Hematopoietic multipotent progenitor cell treated with erythropoietin and hydrocortisone succinate and interleukin-3 and kit ligand, for 4 days (in vitro differentiated cells): ENCODE measurements at regions not wholly inside any gene's neighbourhood (a gene's known extent, or its start where the extent isn't known, plus 50 kb on each side); places are given as distances from the start of the nearest gene placed in this dataset.
"Not testable (repeated sequence)": the region's sequence is repeated elsewhere in the genome, so short reads cannot be mapped to it uniquely, and the experiment has no call there.

Source experiments
- DNase-seq: peaks from one replicate; pipeline ENCODE4 v3.0.0-alpha.2; 2015

DNA sequence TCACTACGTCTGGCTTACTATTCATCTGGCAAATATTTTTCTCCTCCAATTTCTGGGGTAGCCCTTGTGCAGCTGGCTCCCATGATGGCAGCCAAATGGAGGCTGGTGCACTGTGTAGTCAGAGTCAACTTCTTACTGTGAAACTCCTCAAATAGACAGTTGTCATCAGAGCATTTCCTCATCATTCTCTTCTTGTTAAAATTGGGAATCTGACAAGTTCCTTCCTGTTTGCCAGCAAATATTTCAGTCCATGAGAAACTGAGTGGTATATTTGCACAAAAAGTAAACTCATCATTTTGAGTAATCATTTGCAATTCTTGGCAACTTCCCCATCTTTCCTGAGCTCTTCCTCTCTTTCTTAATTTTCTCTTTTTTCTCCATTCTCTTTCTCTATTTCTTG lies 394.9 kb upstream of the RGS17 start:
- DNase-seq, result no peak

DNA sequence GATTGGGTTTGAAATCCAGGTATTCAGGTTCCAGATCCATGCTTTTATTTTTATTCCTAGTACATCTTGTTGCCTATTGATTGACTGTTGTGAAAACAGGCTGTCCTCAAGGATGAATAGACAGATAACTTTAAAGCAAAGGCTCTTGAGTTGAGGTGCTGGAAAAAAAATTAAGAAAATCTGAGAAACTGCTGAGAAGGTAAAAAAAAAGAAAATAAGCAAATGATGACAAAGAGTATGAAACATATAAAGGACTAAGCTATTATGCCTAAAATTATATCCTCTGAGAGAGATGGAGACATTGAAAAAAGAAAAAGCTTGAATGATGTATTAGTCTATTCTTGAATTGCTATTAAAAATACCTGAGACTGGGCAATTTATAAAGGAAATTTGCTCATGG lies 392.3 kb upstream of the RGS17 start:
- no peak for DNase-seq

DNA sequence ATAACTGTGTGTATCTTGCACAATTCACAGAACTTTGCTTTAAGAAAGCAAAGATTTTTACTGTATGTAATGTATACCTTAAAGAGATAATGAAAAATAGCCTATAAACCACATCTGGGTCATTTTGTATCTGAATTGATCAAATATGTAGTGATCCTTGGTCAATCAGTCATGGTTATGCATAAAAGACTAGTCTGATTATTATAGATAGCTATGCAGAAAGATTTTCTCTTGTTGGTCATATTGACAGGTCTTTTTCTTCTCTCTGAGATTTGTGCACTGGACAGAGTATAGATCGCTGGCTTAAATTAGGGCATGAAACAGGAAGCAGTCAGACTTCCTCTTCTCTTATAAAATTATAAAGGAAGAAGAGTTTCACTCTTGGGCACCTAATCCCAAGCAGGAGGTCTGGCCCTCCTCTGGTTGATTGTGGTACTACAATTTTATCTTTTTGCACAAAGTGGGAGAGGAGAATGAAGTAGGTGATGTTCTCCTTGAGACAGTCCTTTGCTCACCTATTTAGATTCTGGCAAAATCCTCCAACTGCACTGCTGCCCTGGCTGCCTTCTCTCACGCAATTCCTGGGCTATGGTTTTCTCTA lies 380.9 kb upstream of the RGS17 start:
- peak; percentile 63 for DNase-seq

- peak; percentile 30 for DNase-seq
Measured at GRCh38 chr6:153503810-153504209, 372.7 kb upstream of the RGS17 start.

- no peak for DNase-seq
Measured at GRCh38 chr6:153493501-153493900, 362.4 kb upstream of the RGS17 start.

DNA sequence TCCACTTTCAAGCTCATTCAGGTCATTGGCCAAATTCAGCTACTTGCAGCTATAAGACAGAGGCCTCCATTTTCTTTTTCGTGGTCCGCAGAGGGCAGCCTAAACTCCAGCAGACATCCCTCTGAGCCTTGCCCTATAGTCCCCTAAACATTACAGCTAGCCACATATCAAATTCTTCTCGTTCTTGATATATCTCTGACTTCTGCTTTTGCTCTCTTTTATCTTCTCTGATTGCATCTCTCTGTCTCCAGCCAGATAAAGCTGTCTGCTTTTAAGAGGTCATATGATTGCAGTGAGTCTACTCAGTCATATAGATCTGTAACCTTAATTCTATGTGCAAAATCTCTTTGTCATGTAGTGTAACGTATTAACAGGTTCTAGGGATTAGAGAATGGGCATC lies 358.4 kb upstream of the RGS17 start:
- DNase-seq, result peak; percentile 7

DNA sequence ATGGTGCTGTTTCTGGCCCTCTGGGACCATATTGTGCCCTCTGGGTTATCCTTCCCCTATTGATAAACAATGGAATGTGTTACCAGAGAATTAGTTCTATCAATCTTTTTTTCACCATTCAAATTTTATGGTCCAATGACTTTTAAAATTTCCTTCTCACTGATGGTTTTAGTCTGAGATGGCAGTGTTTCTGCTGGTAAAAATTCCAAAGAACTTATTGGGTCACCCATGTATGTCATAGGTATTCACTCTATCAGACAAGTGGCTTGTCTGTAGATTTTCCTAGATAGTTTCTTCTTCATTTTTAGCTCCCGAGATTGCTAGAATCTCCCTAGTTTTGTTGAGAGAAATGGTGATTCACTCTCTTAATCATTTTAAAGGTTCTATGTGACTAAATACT lies 357.2 kb upstream of the RGS17 start:
- no peak for DNase-seq

DNA sequence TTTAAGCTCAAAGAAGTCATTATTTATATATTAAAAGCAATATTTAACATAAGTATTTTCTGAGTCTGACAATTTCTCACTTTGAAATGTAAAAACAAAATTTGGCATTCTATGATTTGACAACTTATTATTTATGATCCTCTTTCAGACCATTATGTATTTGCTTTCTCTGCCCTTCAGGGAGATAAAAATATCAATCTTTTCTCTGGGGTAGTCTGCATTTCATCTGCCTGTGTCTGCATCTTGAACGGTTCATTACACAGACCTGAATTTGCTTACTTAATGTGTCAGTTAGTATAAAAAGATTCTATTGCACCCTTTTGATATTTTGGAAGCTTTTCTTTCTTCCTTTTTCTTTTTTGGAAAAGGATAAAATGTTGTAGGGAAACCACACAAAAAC lies 354.0 kb upstream of the RGS17 start:
- DNase-seq, result no peak

DNA sequence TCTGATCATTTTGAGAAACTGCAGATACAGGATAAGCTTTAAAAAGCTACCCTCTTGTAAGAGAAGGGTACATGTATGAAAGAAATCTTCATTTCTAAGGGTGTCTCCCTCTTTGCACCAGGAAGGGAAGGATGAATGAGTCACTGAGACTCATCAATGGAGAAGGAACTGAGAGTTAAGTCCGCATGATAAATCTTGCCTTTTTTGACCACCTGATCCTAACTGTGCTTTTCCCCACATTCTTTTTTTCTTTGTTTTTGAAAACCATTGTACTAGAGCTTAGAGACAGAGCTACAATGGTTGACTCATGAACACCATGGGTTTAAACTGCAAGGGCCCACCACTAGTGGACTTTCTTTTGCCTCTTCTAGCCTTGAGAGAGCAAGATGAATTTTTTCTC lies 353.0 kb upstream of the RGS17 start:
- no peak for DNase-seq

DNA sequence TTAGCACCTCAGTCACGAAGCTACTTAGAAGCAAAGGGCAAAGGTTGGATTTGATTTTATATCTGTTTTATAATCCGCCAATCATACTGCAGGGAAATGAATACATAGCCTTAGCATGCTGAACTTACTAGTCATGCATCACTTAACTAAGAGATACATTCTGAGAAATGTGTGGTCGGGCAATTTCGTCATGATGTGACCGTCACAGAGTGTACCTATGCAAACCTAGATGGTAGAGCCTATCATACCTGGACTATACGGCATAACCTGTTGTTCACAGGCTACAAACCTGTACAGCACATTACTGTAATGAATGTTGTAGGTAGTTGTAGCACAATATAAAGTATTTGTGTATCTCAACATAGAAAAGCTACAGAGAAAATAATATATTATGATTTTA lies 345.2 kb upstream of the RGS17 start:
- no peak for DNase-seq

DNA sequence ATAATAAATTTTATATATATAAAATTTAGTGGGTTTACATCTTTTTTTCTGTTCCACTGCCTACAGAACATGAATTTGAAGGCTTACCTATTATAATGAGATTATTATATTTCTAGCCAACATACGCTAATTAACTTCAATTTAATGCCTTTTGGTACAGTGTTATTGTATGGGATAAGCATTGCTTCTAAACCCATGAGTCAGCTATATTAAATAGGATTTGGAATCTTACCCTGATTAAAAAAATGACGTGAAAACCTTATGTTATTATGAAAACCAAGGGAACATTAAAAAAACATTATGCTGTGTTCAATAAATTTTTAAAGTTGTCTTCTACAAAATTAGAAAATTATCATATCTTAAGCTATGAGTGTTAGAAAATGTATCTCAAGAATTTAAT lies 334.0 kb upstream of the RGS17 start:
- DNase-seq, result no peak

DNA sequence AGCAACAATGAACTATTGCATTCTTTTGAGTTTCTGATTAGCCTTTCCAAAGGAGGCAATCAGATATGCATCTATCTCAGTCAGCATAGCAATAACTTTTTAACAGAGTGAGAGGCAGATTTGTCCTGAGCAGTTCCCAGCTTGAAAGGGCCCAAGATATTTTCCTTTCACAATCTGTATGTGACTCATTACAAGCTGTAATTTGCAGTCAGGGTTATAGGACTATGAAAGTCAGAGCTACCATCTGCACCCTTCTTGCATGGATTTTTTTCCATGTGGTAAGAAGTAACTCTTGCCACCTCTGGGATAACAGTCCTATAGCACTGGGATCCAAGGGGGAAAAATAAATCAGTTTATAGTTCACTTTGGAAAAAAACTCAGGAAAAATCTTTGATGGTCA lies 318.2 kb upstream of the RGS17 start:
- DNase-seq, result no peak

- not testable (repeated sequence) for DNase-seq
Measured at GRCh38 chr6:153442749-153443148, 311.7 kb upstream of the RGS17 start.

DNA sequence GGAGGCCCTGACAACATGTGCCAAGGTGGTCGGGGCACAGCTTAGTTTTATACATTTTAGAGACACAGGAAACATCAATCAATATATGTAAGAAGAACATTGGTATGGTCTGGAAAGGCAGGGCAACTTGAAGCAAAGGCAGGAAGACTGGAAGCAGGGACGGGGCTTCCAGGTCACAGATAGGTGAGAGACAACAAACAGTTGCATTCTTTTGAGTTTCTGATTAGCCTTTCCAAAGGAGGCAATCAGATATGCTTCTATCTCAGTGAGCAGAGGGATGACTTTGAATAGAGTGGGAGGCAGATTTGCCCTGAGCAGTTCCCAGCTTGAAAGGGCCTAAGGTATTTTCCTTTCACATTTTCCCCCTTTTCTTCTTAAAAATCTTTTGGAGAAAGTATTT lies 311.0 kb upstream of the RGS17 start:
- DNase-seq, result no peak

DNA sequence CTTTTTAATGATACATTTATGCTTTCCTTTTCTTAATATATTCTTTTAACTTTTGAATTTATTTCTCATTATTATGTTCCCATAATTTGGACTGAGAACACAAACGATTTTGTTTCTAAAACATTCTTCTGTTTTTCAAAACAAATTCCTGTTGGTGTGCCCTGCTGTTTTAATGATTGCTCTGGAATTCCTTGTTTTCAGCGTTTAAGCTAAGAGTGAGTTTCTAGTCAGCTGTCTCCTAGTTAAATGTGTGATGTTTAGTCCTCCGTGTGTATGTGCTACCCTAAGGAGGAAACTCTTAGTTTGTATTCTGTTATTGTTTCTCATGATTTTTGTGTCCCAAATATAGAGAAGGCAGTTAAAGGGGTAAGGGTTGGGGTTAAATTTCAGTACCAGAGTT lies 306.1 kb upstream of the RGS17 start:
- DNase-seq, result no peak

- DNase-seq, result no peak
Measured at GRCh38 chr6:153436351-153436750, 305.3 kb upstream of the RGS17 start.

DNA sequence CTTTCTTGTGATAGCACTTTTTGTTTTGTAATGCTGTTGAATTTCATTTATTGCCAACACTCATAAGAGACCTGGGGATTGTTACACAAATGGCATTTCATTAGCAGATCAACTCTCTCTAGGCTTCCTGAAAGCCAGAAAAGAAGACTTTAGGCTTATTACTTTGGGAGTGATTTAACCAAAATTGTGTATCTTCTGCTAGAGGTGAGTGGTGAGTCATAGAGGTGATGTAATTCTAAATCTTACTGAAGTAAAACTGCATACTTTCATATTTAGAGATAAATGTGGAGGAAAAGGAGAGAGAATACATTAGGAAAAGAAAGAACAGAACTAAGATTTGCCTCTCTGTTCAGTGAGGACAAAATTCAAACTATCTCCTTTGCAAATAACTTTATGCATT lies 304.7 kb upstream of the RGS17 start:
- DNase-seq, result no peak

DNA sequence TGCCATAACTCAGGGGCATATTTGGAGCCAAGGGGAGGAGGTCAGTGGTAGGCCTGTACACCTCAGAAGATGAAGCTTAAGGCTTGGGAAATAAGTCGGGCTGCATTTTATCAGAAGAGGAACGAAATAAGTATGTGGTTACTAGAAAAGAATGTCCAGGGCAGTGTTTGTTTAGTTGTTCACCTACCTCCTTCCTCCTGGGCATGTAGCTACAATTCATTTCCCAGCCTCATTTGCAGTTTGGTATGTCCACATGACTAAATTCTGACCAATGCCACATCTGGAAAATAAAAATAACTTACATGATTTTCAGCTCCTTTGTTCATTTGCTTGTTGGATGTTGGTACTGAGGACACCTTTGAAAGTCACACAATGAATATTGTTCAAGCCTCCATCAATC lies 294.5 kb upstream of the RGS17 start:
- DNase-seq, result no peak

DNA sequence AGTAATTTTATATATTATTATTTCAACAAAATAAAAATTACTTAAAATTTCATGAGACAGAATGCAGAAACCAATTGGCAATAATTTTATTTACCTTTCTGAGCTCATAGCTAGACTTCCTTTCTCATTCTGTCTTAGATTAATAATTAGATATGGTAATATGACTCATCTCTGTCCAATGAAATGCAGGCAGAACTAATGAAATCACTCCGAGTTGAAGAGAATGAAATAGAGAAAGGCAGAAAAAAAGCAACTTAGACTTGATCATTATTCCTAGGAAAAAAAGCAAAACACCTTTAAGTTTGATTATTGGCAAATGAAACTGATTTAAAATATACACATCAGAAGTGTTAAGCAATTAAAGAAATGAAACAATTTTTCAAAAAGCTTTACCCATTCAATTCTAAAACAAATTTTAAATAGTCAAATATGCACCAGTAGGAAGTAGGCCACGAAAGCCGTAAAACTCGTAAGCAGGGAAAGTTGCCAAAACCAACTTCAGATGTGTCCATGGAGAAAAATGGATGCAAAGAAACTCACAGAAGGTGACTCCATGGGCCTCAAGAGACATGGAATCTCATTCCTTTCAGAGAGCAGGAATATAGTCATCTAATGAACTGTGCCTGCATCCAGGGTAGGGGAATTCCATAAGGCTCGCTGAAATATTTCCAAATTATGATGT lies 293.8 kb upstream of the RGS17 start:
- no peak for DNase-seq

GRCh38 chr6:153412519-153412918 lies 281.4 kb upstream of the RGS17 start:
- no peak for DNase-seq

DNA sequence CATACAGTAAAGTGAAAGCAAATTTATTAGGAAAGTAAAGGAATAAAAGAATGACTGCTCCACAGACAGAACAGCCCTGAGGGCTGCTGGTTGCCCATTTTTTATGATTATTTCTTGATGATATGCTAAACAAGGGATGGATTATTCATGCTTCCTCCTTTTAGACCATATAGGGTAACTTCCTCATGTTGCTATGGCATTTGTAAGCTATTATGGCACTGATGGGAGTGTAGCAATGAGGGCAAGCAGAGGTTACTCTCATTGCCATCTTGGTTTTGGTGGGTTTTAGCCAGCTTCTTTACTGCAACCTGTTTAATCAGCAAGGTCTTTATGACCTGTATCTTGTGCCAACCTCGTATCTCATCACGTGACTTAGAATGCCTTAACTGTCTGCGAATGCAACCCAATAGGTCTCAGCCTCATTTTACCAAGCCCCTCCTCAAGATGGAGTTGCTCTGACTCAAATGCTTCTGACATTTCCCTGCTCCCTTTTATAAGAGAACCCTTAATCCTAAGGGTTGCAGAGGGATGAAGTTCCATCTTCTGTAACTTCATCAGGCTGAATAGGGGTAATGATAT lies 280.1 kb upstream of the RGS17 start:
- no peak for DNase-seq

DNA sequence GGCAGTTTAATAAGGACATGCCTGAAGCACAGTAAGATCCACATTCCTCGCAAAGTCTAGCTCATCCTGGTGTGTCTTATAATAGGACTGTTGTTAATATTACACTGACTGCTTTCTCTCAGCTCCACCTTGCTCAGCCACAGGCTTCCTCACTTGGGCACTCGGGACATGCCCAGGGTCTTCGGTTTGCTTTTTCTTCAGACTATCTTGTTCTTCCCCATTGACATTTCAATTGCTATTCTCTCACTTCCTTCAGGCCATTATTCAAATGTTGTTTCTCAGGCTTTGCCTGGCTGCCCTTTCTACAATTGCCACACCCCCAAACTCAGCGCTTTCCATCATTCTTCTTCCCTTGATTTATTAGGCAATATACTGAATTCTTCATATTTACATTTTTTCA lies 274.8 kb upstream of the RGS17 start:
- no peak for DNase-seq

DNA sequence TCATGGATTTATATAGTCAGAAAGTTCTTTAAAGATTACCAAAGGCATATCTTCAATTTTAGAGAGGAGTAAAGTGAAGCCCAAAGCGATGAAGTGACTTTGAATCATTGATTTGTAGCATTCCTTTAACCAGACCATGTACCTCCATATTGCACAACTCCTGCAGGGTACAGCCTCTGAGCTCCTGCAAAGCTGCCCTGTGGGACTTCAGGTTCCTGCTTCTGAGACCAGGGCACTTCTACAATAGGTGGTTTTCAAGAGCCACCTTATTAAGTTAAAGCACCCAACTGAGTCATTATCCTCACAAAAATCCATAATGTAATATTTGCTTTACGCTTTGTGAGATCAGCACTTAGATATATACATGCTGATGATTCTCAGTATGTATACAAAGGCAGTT lies 270.7 kb upstream of the RGS17 start:
- DNase-seq, result no peak

- DNase-seq, result no peak
Measured at GRCh38 chr6:153392156-153392555, 261.1 kb upstream of the RGS17 start.

DNA sequence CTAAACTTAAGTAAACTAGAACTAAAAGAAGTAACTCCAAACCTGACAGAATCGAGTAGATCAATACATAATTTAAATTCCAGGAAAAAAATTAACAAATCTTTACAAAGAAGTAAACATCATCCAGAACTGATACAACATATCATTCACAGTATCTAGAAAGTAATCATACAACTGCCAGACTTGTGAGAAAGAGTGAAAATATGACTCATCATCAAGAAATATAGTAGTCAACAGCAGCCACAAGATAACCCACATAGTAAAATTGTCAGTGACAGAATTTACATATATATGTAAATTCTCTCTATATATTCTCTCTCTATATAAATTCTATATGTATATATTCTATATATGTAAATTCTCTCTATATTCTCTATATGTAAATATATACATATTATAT lies 242.8 kb upstream of the RGS17 start:
- no peak for DNase-seq
